ENCODE measurements at regions not wholly inside any gene's neighbourhood (a gene's known extent, or its start where the extent isn't known, plus 50 kb on each side); places are given as distances from the start of the nearest gene placed in this dataset.

DNA sequence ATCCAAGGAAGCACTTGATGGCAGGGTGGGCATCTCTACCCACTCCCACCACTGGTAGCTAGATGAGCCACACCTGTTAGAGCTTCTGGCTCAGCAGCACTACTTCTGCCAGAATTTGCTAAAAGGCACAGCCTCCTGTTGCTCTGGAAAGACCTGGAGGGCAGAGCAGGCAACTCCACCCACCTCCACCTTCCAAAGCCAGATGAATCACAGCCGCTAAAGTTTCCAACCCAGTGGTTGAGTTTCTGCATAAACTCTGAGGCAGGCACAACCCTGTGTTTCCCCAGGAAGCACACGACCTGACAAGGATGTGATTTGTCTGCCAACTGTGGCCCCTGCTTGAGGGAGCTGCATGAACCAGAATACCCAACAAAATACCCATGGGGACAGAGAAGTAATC, 111.6 kb upstream of the GCFC2 start:
- H3K9me3 ChIP-seq (ENCODE audit: low read depth), result no peaks in the 10 kb centered on the region
- in situ Hi-C loops (cut with MboI), result no loop called here
- no peak for TF ChIP-seq EZH2phosphoT487 (IDR thresholded peaks at IDR 0.05; ENCODE audit: insufficient read depth, low read depth)
- TF ChIP-seq EZH2 (IDR thresholded peaks at IDR 0.05; ENCODE audit: insufficient read depth, poor library complexity, severe bottlenecking), result no peak
- 4 to 6% methylated on average over 2 of the region's 2 CpGs for WGBS, 2 experiments (ENCODE audit: low coverage in 1 of 2, low lambda C conversion rate in 2 of 2, missing lambda C conversion rate in 2 of 2)
- no peak overlapping the region for H3K27ac ChIP-seq
- H3K4me3 ChIP-seq, result no peak overlapping the region
- H3K36me3 ChIP-seq (ENCODE audit: low read depth), result no peaks in the 10 kb centered on the region
- H3K9me2 ChIP-seq (ENCODE audit: insufficient read depth), result no peaks in the 10 kb centered on the region
- H3F3A ChIP-seq (ENCODE audit: insufficient read depth), result no peaks in the 10 kb centered on the region
- H2AFZ ChIP-seq, result no peak overlapping the region
- H3K4me1 ChIP-seq (ENCODE audit: insufficient read depth), result no peaks in the 10 kb centered on the region
- no peak overlapping the region for H3K4me2 ChIP-seq (ENCODE audit: unreplicated experiment)
- no peak for DNase-seq
- H3K27me3 ChIP-seq (replicated peaks; ENCODE audit: insufficient read depth), result no peaks in the 10 kb centered on the region
- H4K20me1 ChIP-seq (ENCODE audit: insufficient read depth), result no peaks in the 10 kb centered on the region
- no peaks in the 10 kb centered on the region for H3K79me2 ChIP-seq (ENCODE audit: insufficient read depth)
- no peak overlapping the region for H3K9ac ChIP-seq

DNA sequence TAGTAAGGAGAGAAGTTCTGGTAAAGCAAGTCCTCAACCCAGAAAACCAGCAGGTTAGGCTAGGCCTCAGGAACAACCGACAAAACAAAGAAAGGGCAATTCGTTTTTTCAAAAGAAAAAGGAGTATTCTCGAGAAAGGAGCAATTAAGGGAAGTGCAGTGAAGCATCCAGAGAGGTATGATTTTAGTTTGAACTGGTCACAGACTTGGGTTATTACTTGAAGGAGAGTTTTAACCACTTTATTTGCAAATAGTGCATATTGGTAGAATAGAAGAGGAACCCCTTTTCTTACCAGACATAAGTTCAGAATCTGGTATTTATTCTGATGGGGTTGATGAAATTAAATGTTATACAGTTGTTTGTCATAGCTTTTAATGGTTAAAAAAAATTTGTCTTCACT, 110.0 kb upstream of the GCFC2 start:
- Histone ChIP-seq H3F3A (ENCODE audit: insufficient read depth) (no peaks in the 10 kb centered on the region), H3K9me2 (ENCODE audit: insufficient read depth) (no peaks in the 10 kb centered on the region), H3K4me2 (ENCODE audit: unreplicated experiment) (no peak overlapping the region), H3K27me3 (replicated peaks; ENCODE audit: insufficient read depth) (no peaks in the 10 kb centered on the region), H3K9ac (no peak overlapping the region), H3K9me3 (ENCODE audit: low read depth) (no peaks in the 10 kb centered on the region), H4K20me1 (ENCODE audit: insufficient read depth) (no peaks in the 10 kb centered on the region), H3K36me3 (ENCODE audit: low read depth) (no peaks in the 10 kb centered on the region), H3K79me2 (ENCODE audit: insufficient read depth) (no peaks in the 10 kb centered on the region), H3K4me3 (no peak overlapping the region), H3K4me1 (ENCODE audit: insufficient read depth) (no peaks in the 10 kb centered on the region), H2AFZ (no peak overlapping the region), H3K27ac (no peak overlapping the region)
- 12 to 14% methylated on average over 3 of the region's 3 CpGs for WGBS, 2 experiments (ENCODE audit: low coverage in 1 of 2, low lambda C conversion rate in 2 of 2, missing lambda C conversion rate in 2 of 2)
- TF ChIP-seq EZH2phosphoT487 (IDR thresholded peaks at IDR 0.05; ENCODE audit: insufficient read depth, low read depth), result no peak
- TF ChIP-seq EZH2 (IDR thresholded peaks at IDR 0.05; ENCODE audit: insufficient read depth, poor library complexity, severe bottlenecking), result no peak
- DNase-seq, result no peak
- in situ Hi-C loops (cut with MboI), result no loop called here

DNA sequence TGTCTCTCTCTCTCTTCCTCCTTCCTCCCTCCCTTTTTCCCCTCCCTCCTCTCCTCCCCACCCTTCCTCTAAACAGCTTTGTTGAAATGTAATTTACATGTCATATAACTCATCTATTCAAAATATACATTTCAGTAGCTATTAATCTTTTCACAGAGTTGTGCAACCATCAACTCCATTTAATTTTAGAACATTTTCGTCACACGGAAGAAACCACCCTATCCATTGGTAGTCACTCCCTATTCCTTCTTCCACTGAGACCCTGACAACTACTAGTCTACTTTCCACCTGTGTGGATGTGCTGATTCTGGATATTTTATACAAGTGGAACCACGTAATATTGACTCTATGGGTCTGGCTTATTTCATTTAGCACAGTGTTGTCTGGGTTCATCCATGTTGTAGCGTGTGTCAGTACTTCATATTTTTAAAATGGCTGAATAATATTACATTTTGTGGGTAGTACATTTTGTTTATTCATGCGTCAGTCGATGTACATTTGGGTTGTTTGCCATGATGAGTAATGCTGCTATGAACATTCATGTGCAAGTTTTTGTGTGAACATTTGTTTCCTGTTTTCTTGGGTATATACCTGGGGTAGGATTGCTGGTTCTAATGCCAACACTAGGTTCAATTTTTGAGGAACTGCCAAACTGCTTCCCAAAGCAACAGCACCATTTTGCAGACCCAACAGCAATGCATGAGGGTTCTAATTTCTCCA, 100.1 kb upstream of the GCFC2 start:
- in situ Hi-C loops (cut with MboI), result no loop called here
- no peaks in the 10 kb centered on the region for H4K20me1 ChIP-seq (ENCODE audit: insufficient read depth)
- H3K4me3 ChIP-seq, result no peak overlapping the region
- no peak for TF ChIP-seq EZH2 (IDR thresholded peaks at IDR 0.05; ENCODE audit: insufficient read depth, poor library complexity, severe bottlenecking)
- TF ChIP-seq EZH2phosphoT487 (IDR thresholded peaks at IDR 0.05; ENCODE audit: insufficient read depth, low read depth), result no peak
- no peaks in the 10 kb centered on the region for H3K36me3 ChIP-seq (ENCODE audit: low read depth)
- H2AFZ ChIP-seq, result no peak overlapping the region
- H3K79me2 ChIP-seq (ENCODE audit: insufficient read depth), result no peaks in the 10 kb centered on the region
- H3K27me3 ChIP-seq (replicated peaks; ENCODE audit: insufficient read depth), result no peaks in the 10 kb centered on the region
- no peak for DNase-seq
- H3K9ac ChIP-seq, result no peak overlapping the region
- no peak overlapping the region for H3K4me2 ChIP-seq (ENCODE audit: unreplicated experiment)
- no peaks in the 10 kb centered on the region for H3K9me2 ChIP-seq (ENCODE audit: insufficient read depth)
- H3K4me1 ChIP-seq (ENCODE audit: insufficient read depth), result no peaks in the 10 kb centered on the region
- no peak overlapping the region for H3K27ac ChIP-seq
- 19 to 28% methylated on average over 6 of the region's 6 CpGs for WGBS, 2 experiments (ENCODE audit: low coverage in 1 of 2, low lambda C conversion rate in 2 of 2, missing lambda C conversion rate in 2 of 2)
- H3F3A ChIP-seq (ENCODE audit: insufficient read depth), result no peaks in the 10 kb centered on the region
- no peaks in the 10 kb centered on the region for H3K9me3 ChIP-seq (ENCODE audit: low read depth)

DNA sequence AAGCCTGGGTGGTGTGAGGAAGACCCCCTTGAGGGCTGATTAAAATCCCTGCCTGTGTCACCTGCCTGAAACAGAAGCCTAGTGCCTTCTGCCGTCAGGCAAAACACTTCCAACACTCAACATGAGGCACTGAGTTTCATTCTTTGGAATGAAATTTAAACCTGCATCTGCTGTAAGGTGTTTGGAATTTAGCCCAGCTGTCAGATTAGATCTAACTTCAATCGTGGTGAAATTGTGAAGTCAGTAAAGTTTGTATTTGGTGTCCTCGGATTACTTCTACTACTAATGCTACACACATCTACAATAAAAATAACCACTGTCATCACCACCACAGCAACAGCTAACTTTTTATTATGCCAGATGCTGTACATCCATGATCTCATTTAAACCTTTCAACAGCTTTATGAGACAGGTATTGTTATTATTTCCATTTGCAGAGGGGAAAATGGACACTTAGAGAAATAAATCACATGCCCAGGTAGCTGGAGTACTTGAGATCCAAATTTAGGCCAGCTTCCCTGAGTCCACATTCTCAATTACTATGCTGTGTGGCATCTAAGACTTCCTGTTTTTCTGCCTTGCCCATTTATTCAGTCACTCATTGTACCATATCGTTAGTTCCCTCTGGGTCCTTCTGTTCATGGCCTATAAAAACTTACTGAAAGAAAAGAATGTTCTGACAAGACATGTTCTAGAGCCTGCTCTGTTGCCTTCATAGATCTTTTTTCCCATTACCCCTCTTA, 98.2 kb upstream of the GCFC2 start:
- no peak for DNase-seq
- H4K20me1 ChIP-seq (ENCODE audit: insufficient read depth), result no peaks in the 10 kb centered on the region
- H3K36me3 ChIP-seq (ENCODE audit: low read depth), result no peaks in the 10 kb centered on the region
- 6% methylated on average over 4 of the region's 4 CpGs for WGBS, 2 experiments (ENCODE audit: low coverage in 1 of 2, low lambda C conversion rate in 2 of 2, missing lambda C conversion rate in 2 of 2)
- no peak overlapping the region for H3K4me3 ChIP-seq
- no peak overlapping the region for H3K4me2 ChIP-seq (ENCODE audit: unreplicated experiment)
- no peaks in the 10 kb centered on the region for H3K9me2 ChIP-seq (ENCODE audit: insufficient read depth)
- no peaks in the 10 kb centered on the region for H3K27me3 ChIP-seq (replicated peaks; ENCODE audit: insufficient read depth)
- TF ChIP-seq EZH2phosphoT487 (IDR thresholded peaks at IDR 0.05; ENCODE audit: insufficient read depth, low read depth), result no peak
- no peak for TF ChIP-seq EZH2 (IDR thresholded peaks at IDR 0.05; ENCODE audit: insufficient read depth, poor library complexity, severe bottlenecking)
- in situ Hi-C loops (cut with MboI), result no loop called here
- no peaks in the 10 kb centered on the region for H3K9me3 ChIP-seq (ENCODE audit: low read depth)
- H3K79me2 ChIP-seq (ENCODE audit: insufficient read depth), result no peaks in the 10 kb centered on the region
- H3F3A ChIP-seq (ENCODE audit: insufficient read depth), result no peaks in the 10 kb centered on the region
- H2AFZ ChIP-seq, result no peak overlapping the region
- no peak overlapping the region for H3K9ac ChIP-seq
- H3K4me1 ChIP-seq (ENCODE audit: insufficient read depth), result no peaks in the 10 kb centered on the region
- no peak overlapping the region for H3K27ac ChIP-seq

Data from GM23248 (cell line).